ENCODE measurements at regions not wholly inside any gene's neighbourhood (a gene's known extent, or its start where the extent isn't known, plus 50 kb on each side); places are given as distances from the start of the nearest gene placed in this dataset.

DNA sequence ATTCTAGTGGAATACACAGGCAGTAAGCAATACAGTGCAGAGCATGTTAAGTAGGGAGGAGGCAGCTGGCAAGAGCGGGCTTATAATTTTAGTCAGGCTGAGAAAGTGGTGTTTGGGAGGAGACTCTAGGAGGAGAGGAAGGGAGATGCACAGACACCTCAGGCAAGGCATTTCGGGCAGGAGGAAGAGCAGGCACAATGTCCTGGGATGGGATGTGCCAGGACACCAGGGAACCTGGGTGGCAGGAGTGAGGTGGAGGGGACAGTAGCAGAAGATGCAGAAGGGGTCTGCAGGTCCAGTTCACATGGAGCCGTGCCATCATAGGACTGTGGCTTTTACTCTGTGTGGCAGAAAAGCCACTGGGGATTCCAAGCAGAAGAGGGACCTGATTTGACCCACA, 143.7 kb upstream of the FSTL4 start:
- Histone ChIP-seq H3K27me3 (ENCODE audit: control insufficient read depth, insufficient read depth, low read length) (peaks cover 6% of the 10 kb centered on the region), H3K4me2 (ENCODE audit: extremely low read depth, insufficient read depth, low read length) (no peak overlapping the region), H3K9me3 (ENCODE audit: control insufficient read depth, insufficient read depth, low read depth, low read length) (no peaks in the 10 kb centered on the region), H3K27ac (ENCODE audit: insufficient read depth, low read length) (no peak overlapping the region), H3K9ac (ENCODE audit: insufficient read depth, low read length) (no peak overlapping the region), H3K79me2 (ENCODE audit: control insufficient read depth, insufficient read depth, low read length) (no peaks in the 10 kb centered on the region), H3K4me3 (replicated peaks in 1 of 4; ENCODE audit: control extremely low read depth in 1 of 4, insufficient read depth in 1 of 4, low read depth in 3 of 4, low read length in 4 of 4) (no peak overlapping the region), H2AFZ (ENCODE audit: low read length) (no peak overlapping the region), H4K20me1 (ENCODE audit: control insufficient read depth, extremely low read depth, insufficient read depth, low read length) (no peaks in the 10 kb centered on the region), H3K36me3 (ENCODE audit: control insufficient read depth, insufficient read depth, low read length) (no peaks in the 10 kb centered on the region), H3K4me1 (ENCODE audit: control insufficient read depth, extremely low read depth, insufficient read depth, low read length) (no peaks in the 10 kb centered on the region)
- no peak for DNase-seq (ENCODE audit: low read depth in 2 of 2)
- TF ChIP-seq EZH2 (IDR thresholded peaks at IDR 0.05; ENCODE audit: low read length, missing control alignments): no peak
- TF ChIP-seq, protein P1, sequence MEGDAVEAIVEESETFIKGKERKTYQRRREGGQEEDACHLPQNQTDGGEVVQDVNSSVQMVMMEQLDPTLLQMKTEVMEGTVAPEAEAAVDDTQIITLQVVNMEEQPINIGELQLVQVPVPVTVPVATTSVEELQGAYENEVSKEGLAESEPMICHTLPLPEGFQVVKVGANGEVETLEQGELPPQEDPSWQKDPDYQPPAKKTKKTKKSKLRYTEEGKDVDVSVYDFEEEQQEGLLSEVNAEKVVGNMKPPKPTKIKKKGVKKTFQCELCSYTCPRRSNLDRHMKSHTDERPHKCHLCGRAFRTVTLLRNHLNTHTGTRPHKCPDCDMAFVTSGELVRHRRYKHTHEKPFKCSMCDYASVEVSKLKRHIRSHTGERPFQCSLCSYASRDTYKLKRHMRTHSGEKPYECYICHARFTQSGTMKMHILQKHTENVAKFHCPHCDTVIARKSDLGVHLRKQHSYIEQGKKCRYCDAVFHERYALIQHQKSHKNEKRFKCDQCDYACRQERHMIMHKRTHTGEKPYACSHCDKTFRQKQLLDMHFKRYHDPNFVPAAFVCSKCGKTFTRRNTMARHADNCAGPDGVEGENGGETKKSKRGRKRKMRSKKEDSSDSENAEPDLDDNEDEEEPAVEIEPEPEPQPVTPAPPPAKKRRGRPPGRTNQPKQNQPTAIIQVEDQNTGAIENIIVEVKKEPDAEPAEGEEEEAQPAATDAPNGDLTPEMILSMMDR (conservative IDR thresholded peaks at IDR 0.05 in 1 of 2, IDR thresholded peaks at IDR 0.05 in 1 of 2; ENCODE audit: low read depth in 1 of 2, low read length in 2 of 2): no peak

DNA sequence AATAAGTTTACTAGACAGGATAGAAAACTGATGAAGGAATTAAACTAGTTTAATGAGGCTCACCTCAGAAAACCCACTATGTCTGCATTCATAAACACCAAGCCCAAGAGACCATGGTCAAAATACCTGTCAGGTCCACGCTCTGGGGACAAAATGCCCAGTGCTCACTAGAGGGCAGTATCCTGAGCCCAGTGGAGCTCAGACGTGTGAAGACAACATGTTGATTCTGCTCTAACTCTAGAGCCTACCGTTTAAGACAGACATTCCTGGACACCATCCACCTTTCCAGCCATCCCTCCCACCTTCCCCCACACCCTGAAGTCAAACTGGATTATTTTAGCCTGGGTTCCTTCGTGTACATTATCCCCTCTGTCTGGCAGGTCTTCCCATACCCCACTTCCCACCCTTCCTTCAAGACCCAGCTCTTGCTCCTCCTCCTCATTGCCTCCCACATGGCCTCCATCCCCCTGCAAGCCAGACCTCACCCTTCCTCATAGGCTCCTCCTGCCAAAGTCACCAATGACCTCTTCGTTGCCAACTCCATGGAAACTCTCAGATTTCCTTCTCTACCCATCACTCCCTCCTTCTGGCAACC, 142.3 kb upstream of the FSTL4 start:
- Histone ChIP-seq H3K4me1 (ENCODE audit: control insufficient read depth, extremely low read depth, insufficient read depth, low read length) (no peaks in the 10 kb centered on the region), H3K79me2 (ENCODE audit: control insufficient read depth, insufficient read depth, low read length) (no peaks in the 10 kb centered on the region), H3K27me3 (ENCODE audit: control insufficient read depth, insufficient read depth, low read length) (peaks cover 6% of the 10 kb centered on the region), H3K9ac (ENCODE audit: insufficient read depth, low read length) (no peak overlapping the region), H2AFZ (ENCODE audit: low read length) (no peak overlapping the region), H3K36me3 (ENCODE audit: control insufficient read depth, insufficient read depth, low read length) (no peaks in the 10 kb centered on the region), H4K20me1 (ENCODE audit: control insufficient read depth, extremely low read depth, insufficient read depth, low read length) (no peaks in the 10 kb centered on the region), H3K9me3 (ENCODE audit: control insufficient read depth, insufficient read depth, low read depth, low read length) (no peaks in the 10 kb centered on the region), H3K4me3 (replicated peaks in 1 of 4; ENCODE audit: control extremely low read depth in 1 of 4, insufficient read depth in 1 of 4, low read depth in 3 of 4, low read length in 4 of 4) (no peak overlapping the region), H3K4me2 (ENCODE audit: extremely low read depth, insufficient read depth, low read length) (no peak overlapping the region), H3K27ac (ENCODE audit: insufficient read depth, low read length) (no peak overlapping the region)
- TF ChIP-seq, protein P1 (conservative IDR thresholded peaks at IDR 0.05 in 1 of 2, IDR thresholded peaks at IDR 0.05 in 1 of 2; ENCODE audit: low read depth in 1 of 2, low read length in 2 of 2): peak; percentile 44 to 64
- TF ChIP-seq EZH2 (IDR thresholded peaks at IDR 0.05; ENCODE audit: low read length, missing control alignments): no peak
- peak; percentile 14 to 20 for DNase-seq (ENCODE audit: low read depth in 2 of 2)

DNA sequence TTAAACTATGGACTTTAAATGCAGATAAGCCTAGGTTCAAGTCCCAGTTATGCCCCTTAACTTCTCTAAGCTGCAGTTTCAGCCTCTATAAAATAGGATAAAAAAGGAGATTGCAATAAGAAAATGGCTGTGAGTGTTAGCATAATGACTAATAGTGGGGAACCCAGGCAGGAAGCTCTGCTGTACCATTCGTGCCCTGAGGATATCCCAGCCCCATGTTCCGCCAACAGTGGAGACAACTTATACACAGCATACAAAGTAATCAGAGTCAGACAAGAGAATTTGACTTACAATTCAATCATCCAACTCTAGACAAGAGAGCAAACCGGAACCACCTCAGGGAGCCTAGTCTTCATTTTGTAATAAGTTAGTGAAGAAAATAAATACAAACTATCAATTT, 141.5 kb upstream of the FSTL4 start:
- H3K36me3 ChIP-seq (ENCODE audit: control insufficient read depth, insufficient read depth, low read length): no peaks in the 10 kb centered on the region

More for the DNA sequence above, 141.5 kb upstream of the FSTL4 start:
- peaks cover 6% of the 10 kb centered on the region for H3K27me3 ChIP-seq (ENCODE audit: control insufficient read depth, insufficient read depth, low read length)
- H3K9ac ChIP-seq (ENCODE audit: insufficient read depth, low read length): no peak overlapping the region
- no peaks in the 10 kb centered on the region for H3K4me1 ChIP-seq (ENCODE audit: control insufficient read depth, extremely low read depth, insufficient read depth, low read length)
- no peaks in the 10 kb centered on the region for H3K9me3 ChIP-seq (ENCODE audit: control insufficient read depth, insufficient read depth, low read depth, low read length)
- no peak overlapping the region for H3K27ac ChIP-seq (ENCODE audit: insufficient read depth, low read length)
- DNase-seq (ENCODE audit: low read depth in 2 of 2): no peak
- no peak overlapping the region for H3K4me3 ChIP-seq (replicated peaks in 1 of 4; ENCODE audit: control extremely low read depth in 1 of 4, insufficient read depth in 1 of 4, low read depth in 3 of 4, low read length in 4 of 4)
- TF ChIP-seq EZH2 (IDR thresholded peaks at IDR 0.05; ENCODE audit: low read length, missing control alignments): no peak
- TF ChIP-seq, protein P1 (conservative IDR thresholded peaks at IDR 0.05 in 1 of 2, IDR thresholded peaks at IDR 0.05 in 1 of 2; ENCODE audit: low read depth in 1 of 2, low read length in 2 of 2): no peak
- H4K20me1 ChIP-seq (ENCODE audit: control insufficient read depth, extremely low read depth, insufficient read depth, low read length): no peaks in the 10 kb centered on the region
- no peak overlapping the region for H3K4me2 ChIP-seq (ENCODE audit: extremely low read depth, insufficient read depth, low read length)
- H3K79me2 ChIP-seq (ENCODE audit: control insufficient read depth, insufficient read depth, low read length): no peaks in the 10 kb centered on the region
- H2AFZ ChIP-seq (ENCODE audit: low read length): no peak overlapping the region

Data from fibroblast of lung (primary cell).